T-cell (primary cell): ENCODE measurements at regions not wholly inside any gene's neighbourhood (a gene's known extent, or its start where the extent isn't known, plus 50 kb on each side); places are given as distances from the start of the nearest gene placed in this dataset.
A peak's percentile ranks its signal among the peaks of the same experiment; 100 is the strongest.

ENCODE experiments used
- ATAC-seq, 4 experiments: fragments of 200-7000 bp in 3 of 4; fragments of 150-1000 bp in 1 of 4; cut with Tn5 transposase; replicated peaks in 1 of 4; 1 replicate in 3 of 4; 2 replicates in 1 of 4; pipeline ENCODE4 v1.10.0; 2021; ENCODE audit warnings: moderate library complexity in 3 of 4, mild to moderate bottlenecking in 2 of 4, moderate number of reproducible peaks in 1 of 4
- CTCF ChIA-PET, 2 donors: fragments of 300-600 bp; sonication (Branson Sonifier 250); formaldehyde crosslinking; loops; one replicate each; lab custom pipeline; 2022; ENCODE audit warnings: antibody characterized with exemption in 2 of 2; lab: Charles Lee
- POLR2A ChIA-PET, 2 donors: fragments of 300-600 bp; sonication (Branson Sonifier 250); formaldehyde crosslinking; loops; one replicate each; lab custom pipeline; 2022; ENCODE audit warnings: antibody characterized with exemption in 2 of 2; lab: Charles Lee
- DNase-seq, 35 experiments: peaks; one replicate each; pipeline versions ENCODE4 v3.0.0 to v3.0.0-alpha.2; 2013 to 2023
- H3K27ac ChIP-seq: one replicate; pipeline ENCODE4 v1.5.1; 2013; ENCODE audit warnings: low read length
- H3K27me3 ChIP-seq, 2 experiments: replicated peaks in 1 of 2; 1 replicate in 1 of 2; 2 replicates in 1 of 2; pipeline versions ENCODE4 v1.6.1 to v1.7.0; 2013; ENCODE audit warnings: low read length in 1 of 2, mixed read lengths in 1 of 2; ENCODE audit not compliant: control insufficient read depth in 2 of 2, insufficient read depth in 2 of 2; ENCODE audit errors: extremely low read depth in 1 of 2
- H3K36me3 ChIP-seq, 2 donors: 1 replicate in 1 of 2; 2 replicates in 1 of 2; pipeline versions ENCODE4 v1.6.1 to v1.7.0; 2013; ENCODE audit warnings: low read length in 1 of 2; ENCODE audit not compliant: control insufficient read depth in 2 of 2, insufficient read depth in 1 of 2; ENCODE audit errors: extremely low read depth in 1 of 2
- H3K4me1 ChIP-seq, 2 experiments: 1 replicate in 1 of 2; 2 replicates in 1 of 2; pipeline versions ENCODE4 v1.6.1 to v1.7.0; 2013; ENCODE audit warnings: low read length in 2 of 2, mixed read lengths in 1 of 2; ENCODE audit not compliant: insufficient read depth in 2 of 2, control insufficient read depth in 1 of 2; ENCODE audit errors: extremely low read depth in 1 of 2
- H3K4me3 ChIP-seq, 2 donors: 1 replicate in 1 of 2; 2 replicates in 1 of 2; pipeline versions ENCODE4 v1.5.1 to v1.7.0; 2013; ENCODE audit warnings: mild to moderate bottlenecking in 2 of 2, low read length in 1 of 2, moderate library complexity in 1 of 2; ENCODE audit not compliant: control insufficient read depth in 1 of 2; ENCODE audit errors: extremely low read depth in 1 of 2
- H3K9me3 ChIP-seq: 2 replicates; pipeline ENCODE4 v1.7.0; 2013
- H3K27ac Mint-ChIP-seq, 2 donors: one replicate each; pipeline ENCODE4 v1.8.0; 2020 to 2021; ENCODE audit warnings: mild to moderate bottlenecking in 2 of 2, mixed read lengths in 2 of 2
- H3K27me3 Mint-ChIP-seq, 2 donors: one replicate each; pipeline ENCODE4 v1.8.0; 2021 to 2022; ENCODE audit warnings: mixed read lengths in 2 of 2
- H3K36me3 Mint-ChIP-seq: one replicate; pipeline ENCODE4 v1.8.0; 2021; ENCODE audit warnings: mixed read lengths
- H3K4me1 Mint-ChIP-seq, 3 donors: one replicate each; pipeline ENCODE4 v1.8.0; 2020 to 2022; ENCODE audit warnings: mixed read lengths in 3 of 3, mild to moderate bottlenecking in 1 of 3
- H3K4me3 Mint-ChIP-seq, 3 donors: one replicate each; pipeline ENCODE4 v1.8.0; 2020 to 2022; ENCODE audit warnings: mild to moderate bottlenecking in 3 of 3, mixed read lengths in 3 of 3, moderate library complexity in 3 of 3
- H3K9me3 Mint-ChIP-seq, 3 donors: one replicate each; pipeline ENCODE4 v1.8.0; 2020 to 2022; ENCODE audit warnings: mixed read lengths in 3 of 3
- WGBS: methylation state at CpG from one replicate; pipeline ENCODE4 v1.1.5; 2013; ENCODE audit warnings: missing lambda C conversion rate; ENCODE audit not compliant: insufficient coverage; 5-methylcytosine and 5-hydroxymethylcytosine counted together

DNA sequence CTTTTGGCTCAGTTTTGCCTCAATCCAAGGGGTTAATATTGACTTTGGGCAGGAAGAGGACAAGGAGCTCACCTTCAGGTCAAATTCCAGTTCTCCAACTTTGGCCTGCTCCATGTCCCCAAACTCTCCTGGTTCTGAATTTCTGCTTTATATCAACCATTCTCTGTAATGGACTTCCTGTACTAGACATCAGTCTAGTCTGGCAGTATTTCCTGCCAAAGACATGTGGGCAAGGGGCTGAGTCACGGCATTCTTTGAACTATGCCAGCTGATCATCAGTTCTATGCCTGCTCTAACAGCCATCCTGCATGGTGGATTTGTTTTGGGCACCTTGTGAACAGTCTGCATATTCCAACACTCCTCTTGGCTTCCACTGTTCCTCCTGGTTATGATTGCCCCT, 199.4 kb downstream of the ZEB2 start:
- no peaks in the 10 kb centered on the region for H3K9me3 ChIP-seq
- H3K27ac ChIP-seq = peak overlapping the region; percentile 14
- DNase-seq = peak; percentile 9 to 76 (median 40)
- Mint-ChIP-seq H3K4me1 (peaks cover 35 to 45% (median 42%) of the 10 kb centered on the region in 3 donors), H3K9me3 (no peaks in the 10 kb centered on the region), H3K4me3 (no peak overlapping the region), H3K27me3 (no peaks in the 10 kb centered on the region), H3K36me3 (no peaks in the 10 kb centered on the region), H3K27ac (peak overlapping the region; percentile 11 to 26)
- 0% methylated on average over 1 of the region's 1 CpG for WGBS
- peak; percentile 71 to 97 (median 94) for ATAC-seq
- ChIA-PET CTCF (no interaction called here), POLR2A (interaction anchor here in 1 of 2 donors (0.6 kb wide), 1 partner anchor 22 kb away, joined by 4 read pairs; no protein-coding TSS in a partner anchor)
- no peaks in the 10 kb centered on the region for H3K36me3 ChIP-seq
- H3K4me3 ChIP-seq = no peak overlapping the region
- peaks cover 14 to 15% of the 10 kb centered on the region in 2 experiments for H3K4me1 ChIP-seq
- H3K27me3 ChIP-seq = no peaks in the 10 kb centered on the region

DNA sequence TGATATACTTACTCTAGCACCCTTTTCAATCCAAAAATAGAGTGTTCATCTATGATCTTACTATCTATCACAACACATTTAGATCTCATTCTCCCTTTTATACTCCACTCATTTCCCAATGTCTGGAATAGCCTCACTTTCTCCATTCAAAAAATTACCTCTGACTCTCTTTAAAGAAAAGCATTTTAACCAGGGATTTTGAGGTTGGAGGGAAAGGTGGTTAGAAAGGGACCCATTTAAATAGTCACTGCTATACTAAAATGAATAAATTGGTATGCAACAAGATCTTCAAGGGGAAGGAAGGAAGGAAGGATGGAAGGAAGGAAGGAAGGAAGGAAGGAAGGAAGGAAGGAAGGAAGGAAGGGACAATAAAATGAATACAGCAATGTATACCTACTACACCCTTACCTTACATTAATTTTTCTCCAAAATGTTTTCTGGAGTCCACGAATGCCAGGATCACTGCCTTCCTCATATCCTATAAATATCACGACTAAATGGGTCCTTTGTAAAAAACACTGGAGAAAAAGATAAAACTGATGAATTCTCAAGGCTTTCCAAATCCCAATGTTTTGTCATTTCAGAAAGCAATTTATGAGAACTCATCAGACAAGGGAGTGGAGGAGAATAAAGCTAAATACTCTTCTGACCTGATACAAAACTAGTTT, 202.7 kb downstream of the ZEB2 start:
- Histone ChIP-seq H3K27ac (no peak overlapping the region), H3K4me1 (peaks cover 5 to 8% of the 10 kb centered on the region in 2 experiments), H3K4me3 (no peak overlapping the region), H3K36me3 (no peaks in the 10 kb centered on the region), H3K27me3 (no peaks in the 10 kb centered on the region), H3K9me3 (no peaks in the 10 kb centered on the region)
- no CpG with 5 or more reads among the region's 2 CpGs for WGBS
- H3K4me1 Mint-ChIP-seq = peaks cover 16 to 20% (median 16%) of the 10 kb centered on the region in 3 donors
- no peak overlapping the region for H3K4me3 Mint-ChIP-seq
- no peak for ATAC-seq
- DNase-seq = no peak
- H3K27ac Mint-ChIP-seq = no peak overlapping the region
- POLR2A ChIA-PET = interaction anchor here in 1 of 2 donors (0.7 kb wide), 1 partner anchor 142 kb away, joined by 3 read pairs; no protein-coding TSS in a partner anchor
- CTCF ChIA-PET = no interaction called here
- peaks cover 14% of the 10 kb centered on the region for H3K36me3 Mint-ChIP-seq
- H3K27me3 Mint-ChIP-seq = no peaks in the 10 kb centered on the region
- peaks cover 5 to 11% (median 11%) of the 10 kb centered on the region in 3 donors for H3K9me3 Mint-ChIP-seq

DNA sequence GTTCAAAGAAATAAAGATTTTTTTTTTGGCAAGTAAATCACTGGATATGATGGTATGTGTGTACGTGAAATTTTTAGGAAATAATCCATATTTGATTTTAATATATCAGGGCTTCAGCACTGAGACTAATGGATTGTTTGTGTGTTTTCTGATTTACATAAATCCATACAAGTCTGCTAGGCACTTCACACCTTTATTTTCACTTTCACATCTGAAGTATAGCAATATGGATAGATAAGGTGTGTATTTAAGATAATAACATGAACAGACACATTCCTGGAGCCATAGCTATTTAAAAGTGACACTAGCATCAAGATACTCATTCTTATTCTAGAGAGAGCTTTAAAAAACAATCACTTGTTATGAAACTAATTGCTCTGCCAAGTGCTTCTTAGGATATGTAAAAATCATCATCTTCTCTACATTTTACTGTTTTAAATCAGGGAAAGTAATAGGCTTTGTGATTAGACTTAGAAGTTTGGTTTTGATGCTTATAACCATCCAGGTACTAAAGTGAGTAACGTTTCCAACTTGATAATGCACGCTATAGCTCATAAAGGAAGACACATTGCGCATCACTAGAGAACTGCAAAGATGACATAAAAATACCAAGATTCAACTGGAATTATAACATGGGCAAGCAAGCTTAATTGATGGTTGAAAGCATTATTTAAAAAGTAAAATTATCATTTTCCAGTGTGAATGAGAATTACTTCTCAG, 208.9 kb downstream of the ZEB2 start:
- Histone ChIP-seq H3K4me1 (no peaks in the 10 kb centered on the region), H3K9me3 (no peaks in the 10 kb centered on the region), H3K27me3 (no peaks in the 10 kb centered on the region), H3K4me3 (no peak overlapping the region), H3K27ac (no peak overlapping the region), H3K36me3 (no peaks in the 10 kb centered on the region)
- no peak overlapping the region for H3K27ac Mint-ChIP-seq
- peaks cover 7 to 22% (median 8%) of the 10 kb centered on the region in 3 donors for H3K4me1 Mint-ChIP-seq
- H3K36me3 Mint-ChIP-seq = peaks cover 28% of the 10 kb centered on the region
- 80% methylated on average over 1 of the region's 4 CpGs for WGBS
- DNase-seq (no peak), ATAC-seq (no peak)
- ChIA-PET CTCF (interaction anchor here in 1 of 2 donors (1.0 kb wide), 1 partner anchor 12 kb away, joined by 3 read pairs; no protein-coding TSS in a partner anchor), POLR2A (interaction anchor here in 1 of 2 donors (0.6 to 1.5 kb wide), 2 partner anchors 11 to 26 kb away, joined by 4 to 5 read pairs; no protein-coding TSS in a partner anchor)
- H3K4me3 Mint-ChIP-seq = no peak overlapping the region
- peaks cover 5 to 21% (median 14%) of the 10 kb centered on the region in 3 donors for H3K9me3 Mint-ChIP-seq
- H3K27me3 Mint-ChIP-seq = no peaks in the 10 kb centered on the region

DNA sequence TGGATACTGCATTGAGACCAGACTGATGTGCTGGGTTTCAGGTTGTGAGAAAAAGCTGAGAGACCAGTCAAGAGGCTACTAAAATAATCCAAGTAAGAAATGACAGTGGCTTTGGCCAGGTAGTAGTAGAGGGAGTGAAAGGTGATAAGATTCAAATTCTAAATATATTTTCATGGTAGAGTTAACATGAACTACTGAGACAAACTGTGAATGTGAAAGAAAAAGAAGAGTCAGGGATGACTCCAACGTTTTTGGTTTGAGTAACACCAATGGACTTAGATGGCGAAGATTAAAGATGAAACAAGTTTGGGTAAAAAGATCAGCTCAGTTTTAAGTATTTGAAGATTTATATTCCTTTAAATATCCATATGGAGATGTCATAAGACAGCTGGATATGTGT, 209.4 kb downstream of the ZEB2 start:
- Mint-ChIP-seq H3K4me3 (no peak overlapping the region), H3K27ac (no peak overlapping the region), H3K27me3 (no peaks in the 10 kb centered on the region), H3K4me1 (peaks cover 7 to 22% (median 8%) of the 10 kb centered on the region in 3 donors), H3K9me3 (peaks cover 5 to 21% (median 14%) of the 10 kb centered on the region in 3 donors), H3K36me3 (peaks cover 28% of the 10 kb centered on the region)
- Histone ChIP-seq H3K9me3 (no peaks in the 10 kb centered on the region), H3K27ac (no peak overlapping the region), H3K36me3 (no peaks in the 10 kb centered on the region), H3K4me1 (no peaks in the 10 kb centered on the region), H3K27me3 (no peaks in the 10 kb centered on the region), H3K4me3 (no peak overlapping the region)
- ChIA-PET CTCF (interaction anchor here in 1 of 2 donors (1.0 kb wide), 1 partner anchor 12 kb away, joined by 3 read pairs; no protein-coding TSS in a partner anchor), POLR2A (interaction anchor here in 1 of 2 donors (0.6 to 1.5 kb wide), 2 partner anchors 11 to 26 kb away, joined by 4 to 5 read pairs; no protein-coding TSS in a partner anchor)
- ATAC-seq (no peak), DNase-seq (no peak)
- 83% methylated on average over 1 of the region's 2 CpGs for WGBS

DNA sequence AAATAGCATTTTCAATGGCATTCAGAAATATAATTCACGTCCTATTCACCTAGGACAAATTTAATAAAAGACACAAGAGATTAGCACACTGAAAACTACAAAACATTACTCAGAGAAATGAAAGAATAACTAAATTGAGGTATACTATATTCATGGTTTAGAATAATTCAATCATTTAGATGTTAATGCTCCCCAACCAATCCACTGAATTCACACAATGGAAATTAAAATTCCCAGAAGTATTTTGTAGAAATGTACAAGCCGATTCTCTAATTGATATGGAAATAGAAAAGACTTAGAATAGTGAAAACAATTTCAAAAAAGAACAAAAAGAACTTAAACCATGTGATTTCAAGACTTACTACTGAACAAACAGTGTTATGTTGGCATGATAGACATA, 212.2 kb downstream of the ZEB2 start:
- POLR2A ChIA-PET = interaction anchor here in 1 of 2 donors (0.7 kb wide), 1 partner anchor 36 kb away, joined by 8 read pairs; no protein-coding TSS in a partner anchor

DNA sequence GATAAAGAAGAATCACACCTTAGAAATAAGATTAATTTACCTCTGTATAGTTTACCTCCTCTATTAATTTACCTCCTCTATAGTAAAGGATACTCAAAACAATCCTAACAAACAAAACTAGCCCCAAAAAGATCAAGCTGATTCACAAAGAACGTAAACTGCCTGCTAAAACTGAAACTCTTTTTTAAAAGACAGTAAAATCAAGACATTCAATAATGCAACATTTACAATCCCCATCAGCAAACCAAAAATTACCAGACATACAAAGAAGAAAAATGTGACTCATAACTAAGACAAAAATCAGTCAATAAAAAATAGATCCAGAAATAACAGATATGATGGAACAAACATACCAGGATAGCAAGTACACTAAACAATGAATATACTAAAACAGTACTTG, 215.7 kb downstream of the ZEB2 start:
- ATAC-seq = no peak
- Mint-ChIP-seq H3K4me3 (no peak overlapping the region), H3K27ac (no peak overlapping the region), H3K36me3 (peaks cover 6% of the 10 kb centered on the region), H3K27me3 (no peaks in the 10 kb centered on the region), H3K4me1 (peaks cover 0 to 15% (median 4%) of the 10 kb centered on the region in 3 donors), H3K9me3 (no peaks in the 10 kb centered on the region)
- WGBS = 17% methylated on average over 1 of the region's 1 CpG
- Histone ChIP-seq H3K4me3 (no peak overlapping the region), H3K27ac (no peak overlapping the region), H3K4me1 (no peaks in the 10 kb centered on the region), H3K27me3 (no peaks in the 10 kb centered on the region), H3K36me3 (no peaks in the 10 kb centered on the region), H3K9me3 (no peaks in the 10 kb centered on the region)
- POLR2A ChIA-PET = no interaction called here
- DNase-seq = no peak
- CTCF ChIA-PET = no interaction called here

More for the DNA sequence above, 212.2 kb downstream of the ZEB2 start:
- H3K4me1 ChIP-seq = no peaks in the 10 kb centered on the region
- no peak for DNase-seq
- WGBS = no CpG with 5 or more reads among the region's 2 CpGs
- H3K36me3 ChIP-seq = no peaks in the 10 kb centered on the region
- Mint-ChIP-seq H3K4me1 (peaks cover 7 to 29% (median 8%) of the 10 kb centered on the region in 3 donors), H3K36me3 (peaks cover 19% of the 10 kb centered on the region), H3K27me3 (no peaks in the 10 kb centered on the region), H3K4me3 (no peak overlapping the region), H3K27ac (no peak overlapping the region), H3K9me3 (peaks cover 5 to 16% (median 8%) of the 10 kb centered on the region in 3 donors)
- no peak overlapping the region for H3K27ac ChIP-seq
- H3K4me3 ChIP-seq = no peak overlapping the region
- CTCF ChIA-PET = interaction anchor here in 1 of 2 donors (0.7 kb wide), 2 partner anchors 230 to 875 kb away, joined by 5 to 7 read pairs; no protein-coding TSS in a partner anchor
- no peak for ATAC-seq
- no peaks in the 10 kb centered on the region for H3K27me3 ChIP-seq
- H3K9me3 ChIP-seq = no peaks in the 10 kb centered on the region
